NB4 (cell line): ENCODE measurements at regions not wholly inside any gene's neighbourhood (a gene's known extent, or its start where the extent isn't known, plus 50 kb on each side); places are given as distances from the start of the nearest gene placed in this dataset.

Experiments
- CTCF ChIP-seq: IDR thresholded peaks from one replicate; pipeline ENCODE4 v1.5.1; 2012; ENCODE audit warnings: low read depth, low read length
- MAX ChIP-seq: IDR thresholded peaks from 2 replicates; pipeline ENCODE4 v1.6.1; 2011; ENCODE audit warnings: low read depth, low read length
- MYC ChIP-seq: IDR thresholded peaks from 2 replicates; pipeline ENCODE4 v1.6.1; 2011; ENCODE audit warnings: low read depth, low read length
- POLR2A ChIP-seq: IDR thresholded peaks from 2 replicates; pipeline ENCODE4 v1.6.1; 2011; ENCODE audit warnings: mild to moderate bottlenecking; ENCODE audit not compliant: insufficient read length; ENCODE audit errors: extremely low read depth

GRCh38 chrX:38860106-38861013, 59.1 kb downstream of the MID1IP1 start:
- TF ChIP-seq CTCF (no peak), POLR2A (no peak), MAX (no peak), MYC (no peak)
